ENCODE measurements at regions not wholly inside any gene's neighbourhood (a gene's known extent, or its start where the extent isn't known, plus 50 kb on each side); places are given as distances from the start of the nearest gene placed in this dataset.

DNA sequence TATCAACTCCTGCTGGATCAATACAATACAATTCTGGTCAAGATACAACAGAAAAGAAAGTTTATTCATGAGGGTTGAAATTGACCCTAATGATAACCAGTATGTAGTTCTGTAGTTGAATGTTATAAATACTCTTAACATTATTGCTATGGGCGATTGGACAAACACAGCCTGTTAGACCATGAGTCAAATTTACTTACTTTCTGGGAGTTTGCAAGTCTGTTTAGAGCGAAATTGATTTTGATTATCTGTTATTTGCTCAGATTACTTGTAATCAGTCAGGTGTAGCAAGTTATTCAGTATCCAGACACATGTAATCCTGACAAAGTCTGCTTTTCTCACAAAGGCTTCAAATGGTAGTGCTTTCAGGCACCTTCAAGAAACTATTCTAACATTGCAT, 216.6 kb upstream of the B3GALT2 start:
- Histone ChIP-seq H3K9ac (ENCODE audit: insufficient read depth in 1 of 2, low read length in 2 of 2) (no peak overlapping the region), H3K27ac (ENCODE audit: low read depth in 1 of 2, low read length in 1 of 2) (no peak overlapping the region), H3K4me3 (no peak overlapping the region), H3K4me1 (ENCODE audit: control insufficient read depth in 5 of 5, insufficient read depth in 5 of 5, low read length in 5 of 5) (peaks cover 0 to 10% (median 0%) of the 10 kb centered on the region in 5 donors), H3K36me3 (ENCODE audit: control insufficient read depth in 4 of 4, insufficient read depth in 4 of 4, low read length in 4 of 4) (peaks cover 0 to 3% (median 0%) of the 10 kb centered on the region in 4 donors), H3K27me3 (ENCODE audit: control insufficient read depth in 3 of 3, insufficient read depth in 3 of 3, low read length in 2 of 3) (no peaks in the 10 kb centered on the region), H3K9me3 (ENCODE audit: control insufficient read depth in 4 of 4, insufficient read depth in 3 of 4, low read length in 3 of 4) (no peaks in the 10 kb centered on the region)
- DNase-seq: no peak
- 86 to 91% methylated on average over 2 of the region's 2 CpGs for WGBS, 2 donors
- ATAC-seq (ENCODE audit: insufficient read depth, low FRiP score): no peak
- TF ChIP-seq CTCF (IDR thresholded peaks at IDR 0.05; ENCODE audit: control extremely low read depth, extremely low read depth): no peak

DNA sequence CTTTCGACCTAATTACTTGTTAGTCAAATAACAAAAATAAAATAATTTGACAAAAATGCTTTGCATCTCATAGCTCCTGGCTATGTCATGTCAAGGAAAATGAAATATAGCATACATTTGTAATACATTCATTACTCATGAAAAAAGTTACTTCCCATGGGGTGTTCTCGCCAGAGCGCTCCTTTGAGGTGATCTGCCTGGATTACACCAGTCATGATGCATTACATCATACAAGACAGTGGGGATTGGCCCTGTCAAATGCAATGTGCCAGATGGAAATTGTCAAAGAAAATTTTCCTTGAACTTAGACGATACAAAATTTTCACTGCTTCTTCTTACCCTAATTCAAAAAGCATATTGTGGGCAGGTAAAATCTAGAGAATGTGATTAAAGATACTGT, 215.6 kb upstream of the B3GALT2 start:
- no peak for TF ChIP-seq CTCF (IDR thresholded peaks at IDR 0.05; ENCODE audit: control extremely low read depth, extremely low read depth)
- Histone ChIP-seq H3K4me1 (ENCODE audit: control insufficient read depth in 5 of 5, insufficient read depth in 5 of 5, low read length in 5 of 5) (peaks cover 0 to 5% (median 0%) of the 10 kb centered on the region in 5 donors), H3K27me3 (ENCODE audit: control insufficient read depth in 3 of 3, insufficient read depth in 3 of 3, low read length in 2 of 3) (no peaks in the 10 kb centered on the region), H3K9me3 (ENCODE audit: control insufficient read depth in 4 of 4, insufficient read depth in 3 of 4, low read length in 3 of 4) (no peaks in the 10 kb centered on the region), H3K4me3 (no peak overlapping the region), H3K27ac (ENCODE audit: low read depth in 1 of 2, low read length in 1 of 2) (no peak overlapping the region), H3K36me3 (ENCODE audit: control insufficient read depth in 4 of 4, insufficient read depth in 4 of 4, low read length in 4 of 4) (peaks cover 0 to 3% (median 0%) of the 10 kb centered on the region in 4 donors), H3K9ac (ENCODE audit: insufficient read depth in 1 of 2, low read length in 2 of 2) (no peak overlapping the region)
- DNase-seq (no peak), ATAC-seq (ENCODE audit: insufficient read depth, low FRiP score) (no peak)
- 93 to 94% methylated on average over 4 of the region's 4 CpGs for WGBS, 2 donors

GRCh38 chr1:193394336-193394735, 207.9 kb upstream of the B3GALT2 start:
- 90 to 94% methylated on average over 1 of the region's 1 CpG for WGBS, 2 donors
- no peak for TF ChIP-seq CTCF (IDR thresholded peaks at IDR 0.05; ENCODE audit: control extremely low read depth, extremely low read depth)
- H3K9ac ChIP-seq (ENCODE audit: insufficient read depth in 1 of 2, low read length in 2 of 2): no peak overlapping the region

DNA sequence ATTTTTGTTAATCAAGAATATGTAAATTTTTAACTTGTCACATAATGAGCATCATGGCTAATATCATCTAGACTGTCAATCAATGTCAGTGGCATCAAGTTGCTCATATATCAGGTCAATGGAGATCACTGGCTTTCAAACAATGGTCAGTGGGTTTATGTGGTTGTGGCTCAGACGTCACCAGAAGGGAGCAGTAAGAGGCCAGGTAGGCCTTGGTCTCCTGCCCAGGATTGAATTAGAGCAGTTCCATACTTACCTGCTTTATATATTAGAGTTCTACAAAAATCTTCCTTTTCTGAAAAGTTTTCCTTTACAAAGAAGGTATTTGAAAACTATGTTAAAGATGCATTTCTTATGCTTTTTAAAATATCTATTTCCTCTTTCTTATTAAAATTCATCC, 206.3 kb upstream of the B3GALT2 start:
- no peaks in the 10 kb centered on the region for H3K36me3 ChIP-seq (ENCODE audit: control insufficient read depth in 4 of 4, insufficient read depth in 4 of 4, low read length in 4 of 4)
- no peaks in the 10 kb centered on the region for H3K4me1 ChIP-seq (ENCODE audit: control insufficient read depth in 5 of 5, insufficient read depth in 5 of 5, low read length in 5 of 5)
- H3K9ac ChIP-seq (ENCODE audit: insufficient read depth in 1 of 2, low read length in 2 of 2): no peak overlapping the region
- TF ChIP-seq CTCF (IDR thresholded peaks at IDR 0.05; ENCODE audit: control extremely low read depth, extremely low read depth): no peak
- H3K27me3 ChIP-seq (ENCODE audit: control insufficient read depth in 3 of 3, insufficient read depth in 3 of 3, low read length in 2 of 3): no peaks in the 10 kb centered on the region
- DNase-seq (no peak), ATAC-seq (ENCODE audit: insufficient read depth, low FRiP score) (no peak)
- no peak overlapping the region for H3K27ac ChIP-seq (ENCODE audit: low read depth in 1 of 2, low read length in 1 of 2)
- H3K9me3 ChIP-seq (ENCODE audit: control insufficient read depth in 4 of 4, insufficient read depth in 3 of 4, low read length in 3 of 4): peaks cover 0 to 2% (median 0%) of the 10 kb centered on the region in 4 donors
- no peak overlapping the region for H3K4me3 ChIP-seq
- WGBS, 2 donors: 94 to 97% methylated on average over 1 of the region's 1 CpG

More at GRCh38 chr1:193394336-193394735, 207.9 kb upstream of the B3GALT2 start:
- no peak for ATAC-seq (ENCODE audit: insufficient read depth, low FRiP score)
- no peaks in the 10 kb centered on the region for H3K36me3 ChIP-seq (ENCODE audit: control insufficient read depth in 4 of 4, insufficient read depth in 4 of 4, low read length in 4 of 4)
- H3K9me3 ChIP-seq (ENCODE audit: control insufficient read depth in 4 of 4, insufficient read depth in 3 of 4, low read length in 3 of 4): no peaks in the 10 kb centered on the region
- DNase-seq: no peak
- no peak overlapping the region for H3K4me3 ChIP-seq
- no peaks in the 10 kb centered on the region for H3K4me1 ChIP-seq (ENCODE audit: control insufficient read depth in 5 of 5, insufficient read depth in 5 of 5, low read length in 5 of 5)
- no peaks in the 10 kb centered on the region for H3K27me3 ChIP-seq (ENCODE audit: control insufficient read depth in 3 of 3, insufficient read depth in 3 of 3, low read length in 2 of 3)
- H3K27ac ChIP-seq (ENCODE audit: low read depth in 1 of 2, low read length in 1 of 2): no peak overlapping the region

All from lung (tissue), 11 donors.